HL-60 (cell line): ENCODE measurements at regions not wholly inside any gene's neighbourhood (a gene's known extent, or its start where the extent isn't known, plus 50 kb on each side); places are given as distances from the start of the nearest gene placed in this dataset.

Source experiments
- DNase-seq, 2 experiments: peaks; one replicate each; pipeline ENCODE4 v3.0.0-alpha.2; 2010 to 2020; ENCODE audit warnings: low read depth in 1 of 2, low spot score in 1 of 2
- H3K27ac ChIP-seq: fragments of 250-450 bp; sonication (Bioruptor Pico); replicated peaks from 2 replicates; pipeline ENCODE4 v1.5.1; 2020; ENCODE audit warnings: mild to moderate bottlenecking, moderate library complexity
- H3K27me3 ChIP-seq: fragments of 250-450 bp; sonication (Bioruptor Pico); 2 replicates; pipeline ENCODE4 v1.5.1; 2021; ENCODE audit warnings: mild to moderate bottlenecking, moderate library complexity; ENCODE audit not compliant: insufficient read depth, poor library complexity, severe bottlenecking
- H3K4me3 ChIP-seq: replicated peaks from 2 replicates; pipeline ENCODE4 v1.5.1; 2011; ENCODE audit warnings: mild to moderate bottlenecking, control low read depth, low read length; ENCODE audit not compliant: insufficient read depth
- GABPA ChIP-seq: IDR thresholded peaks from 2 replicates; pipeline ENCODE4 v1.6.1; 2012; ENCODE audit warnings: low read depth
- POLR2AphosphoS5 ChIP-seq: IDR thresholded peaks from 2 replicates; pipeline ENCODE4 v1.6.1; 2012; ENCODE audit warnings: low read depth
- SPI1 ChIP-seq: IDR thresholded peaks from 2 replicates; pipeline ENCODE4 v1.6.1; 2012; ENCODE audit warnings: low read depth, mild to moderate bottlenecking, borderline replicate concordance
- TF ChIP-seq, protein P1 (sequence below): IDR thresholded peaks from 2 replicates; pipeline ENCODE4 v1.6.1; 2012; ENCODE audit warnings: low read depth; ENCODE audit not compliant: insufficient replicate concordance
- TF ChIP-seq, protein P2 (sequence below): IDR thresholded peaks from one replicate; pipeline ENCODE4 v1.5.1; 2011; ENCODE audit warnings: low read length, control low read depth, inconsistent platforms; ENCODE audit not compliant: insufficient read depth

DNA sequence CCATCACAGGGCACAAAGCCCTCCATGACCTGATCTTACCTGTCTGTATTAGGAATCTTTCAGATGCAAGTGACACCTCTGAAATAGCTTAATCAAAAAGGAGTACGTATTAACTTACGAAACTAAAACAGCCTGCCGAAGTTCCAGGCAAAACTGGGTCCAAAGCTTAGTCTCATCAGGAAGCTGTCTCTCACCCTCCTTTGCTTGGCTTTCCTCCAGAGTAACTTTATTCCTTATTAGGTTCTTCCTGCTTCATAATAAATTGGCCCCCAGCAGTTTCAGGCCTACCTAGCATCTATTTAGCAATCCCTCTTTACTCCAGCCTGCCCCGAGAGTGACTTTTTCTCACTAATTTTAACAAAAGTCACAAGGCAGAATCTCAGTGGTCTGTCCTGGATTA lies 58.4 kb upstream of the STK32A start:
- TF ChIP-seq, protein P1, sequence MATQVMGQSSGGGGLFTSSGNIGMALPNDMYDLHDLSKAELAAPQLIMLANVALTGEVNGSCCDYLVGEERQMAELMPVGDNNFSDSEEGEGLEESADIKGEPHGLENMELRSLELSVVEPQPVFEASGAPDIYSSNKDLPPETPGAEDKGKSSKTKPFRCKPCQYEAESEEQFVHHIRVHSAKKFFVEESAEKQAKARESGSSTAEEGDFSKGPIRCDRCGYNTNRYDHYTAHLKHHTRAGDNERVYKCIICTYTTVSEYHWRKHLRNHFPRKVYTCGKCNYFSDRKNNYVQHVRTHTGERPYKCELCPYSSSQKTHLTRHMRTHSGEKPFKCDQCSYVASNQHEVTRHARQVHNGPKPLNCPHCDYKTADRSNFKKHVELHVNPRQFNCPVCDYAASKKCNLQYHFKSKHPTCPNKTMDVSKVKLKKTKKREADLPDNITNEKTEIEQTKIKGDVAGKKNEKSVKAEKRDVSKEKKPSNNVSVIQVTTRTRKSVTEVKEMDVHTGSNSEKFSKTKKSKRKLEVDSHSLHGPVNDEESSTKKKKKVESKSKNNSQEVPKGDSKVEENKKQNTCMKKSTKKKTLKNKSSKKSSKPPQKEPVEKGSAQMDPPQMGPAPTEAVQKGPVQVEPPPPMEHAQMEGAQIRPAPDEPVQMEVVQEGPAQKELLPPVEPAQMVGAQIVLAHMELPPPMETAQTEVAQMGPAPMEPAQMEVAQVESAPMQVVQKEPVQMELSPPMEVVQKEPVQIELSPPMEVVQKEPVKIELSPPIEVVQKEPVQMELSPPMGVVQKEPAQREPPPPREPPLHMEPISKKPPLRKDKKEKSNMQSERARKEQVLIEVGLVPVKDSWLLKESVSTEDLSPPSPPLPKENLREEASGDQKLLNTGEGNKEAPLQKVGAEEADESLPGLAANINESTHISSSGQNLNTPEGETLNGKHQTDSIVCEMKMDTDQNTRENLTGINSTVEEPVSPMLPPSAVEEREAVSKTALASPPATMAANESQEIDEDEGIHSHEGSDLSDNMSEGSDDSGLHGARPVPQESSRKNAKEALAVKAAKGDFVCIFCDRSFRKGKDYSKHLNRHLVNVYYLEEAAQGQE = no peak
- no peak for TF ChIP-seq POLR2AphosphoS5
- no peak for TF ChIP-seq SPI1
- TF ChIP-seq GABPA = no peak
- TF ChIP-seq, protein P2, sequence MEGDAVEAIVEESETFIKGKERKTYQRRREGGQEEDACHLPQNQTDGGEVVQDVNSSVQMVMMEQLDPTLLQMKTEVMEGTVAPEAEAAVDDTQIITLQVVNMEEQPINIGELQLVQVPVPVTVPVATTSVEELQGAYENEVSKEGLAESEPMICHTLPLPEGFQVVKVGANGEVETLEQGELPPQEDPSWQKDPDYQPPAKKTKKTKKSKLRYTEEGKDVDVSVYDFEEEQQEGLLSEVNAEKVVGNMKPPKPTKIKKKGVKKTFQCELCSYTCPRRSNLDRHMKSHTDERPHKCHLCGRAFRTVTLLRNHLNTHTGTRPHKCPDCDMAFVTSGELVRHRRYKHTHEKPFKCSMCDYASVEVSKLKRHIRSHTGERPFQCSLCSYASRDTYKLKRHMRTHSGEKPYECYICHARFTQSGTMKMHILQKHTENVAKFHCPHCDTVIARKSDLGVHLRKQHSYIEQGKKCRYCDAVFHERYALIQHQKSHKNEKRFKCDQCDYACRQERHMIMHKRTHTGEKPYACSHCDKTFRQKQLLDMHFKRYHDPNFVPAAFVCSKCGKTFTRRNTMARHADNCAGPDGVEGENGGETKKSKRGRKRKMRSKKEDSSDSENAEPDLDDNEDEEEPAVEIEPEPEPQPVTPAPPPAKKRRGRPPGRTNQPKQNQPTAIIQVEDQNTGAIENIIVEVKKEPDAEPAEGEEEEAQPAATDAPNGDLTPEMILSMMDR = no peak
- no peak overlapping the region for H3K27ac ChIP-seq
- H3K27me3 ChIP-seq = no peaks in the 10 kb centered on the region
- H3K4me3 ChIP-seq = no peak overlapping the region
- no peak for DNase-seq

DNA sequence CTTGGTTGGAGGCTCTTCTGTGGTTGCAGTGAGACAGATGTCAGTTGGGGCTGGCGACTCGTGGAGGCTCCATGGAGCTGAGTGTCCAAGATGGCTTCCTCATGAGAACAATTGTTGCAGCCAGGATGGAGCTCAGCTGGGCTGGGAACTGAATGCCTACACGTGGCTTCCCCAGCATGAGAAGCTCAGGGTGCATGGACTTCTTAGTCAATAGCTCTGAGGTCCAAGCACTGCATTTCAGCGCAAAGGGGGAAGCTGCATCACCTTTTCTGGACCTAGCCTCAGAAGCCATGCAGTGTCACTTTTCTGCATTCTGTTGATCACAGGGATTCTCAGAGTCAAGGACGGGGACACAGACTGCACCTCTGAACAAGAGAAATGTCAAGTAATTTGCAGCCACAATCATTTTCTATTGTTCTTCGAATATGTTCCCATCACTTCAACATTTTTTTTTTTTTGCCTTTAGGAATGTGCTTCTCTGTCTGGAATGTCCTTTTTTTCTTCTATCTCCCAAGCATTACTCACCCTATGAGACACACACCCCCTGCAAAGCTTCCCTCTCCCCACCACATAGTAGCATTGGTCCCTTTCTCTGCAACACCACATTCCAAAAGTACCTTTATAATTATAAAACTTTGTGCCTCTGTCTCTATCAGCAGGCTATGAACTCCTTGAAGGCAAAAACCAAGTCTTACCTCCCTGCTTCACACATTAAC lies 57.5 kb upstream of the STK32A start:
- Histone ChIP-seq H3K4me3 (no peak overlapping the region), H3K27ac (no peak overlapping the region), H3K27me3 (no peaks in the 10 kb centered on the region)
- DNase-seq = no peak
- TF ChIP-seq, protein P2 = no peak
- TF ChIP-seq GABPA (no peak), SPI1 (no peak), POLR2AphosphoS5 (no peak)
- TF ChIP-seq, protein P1 = no peak

DNA sequence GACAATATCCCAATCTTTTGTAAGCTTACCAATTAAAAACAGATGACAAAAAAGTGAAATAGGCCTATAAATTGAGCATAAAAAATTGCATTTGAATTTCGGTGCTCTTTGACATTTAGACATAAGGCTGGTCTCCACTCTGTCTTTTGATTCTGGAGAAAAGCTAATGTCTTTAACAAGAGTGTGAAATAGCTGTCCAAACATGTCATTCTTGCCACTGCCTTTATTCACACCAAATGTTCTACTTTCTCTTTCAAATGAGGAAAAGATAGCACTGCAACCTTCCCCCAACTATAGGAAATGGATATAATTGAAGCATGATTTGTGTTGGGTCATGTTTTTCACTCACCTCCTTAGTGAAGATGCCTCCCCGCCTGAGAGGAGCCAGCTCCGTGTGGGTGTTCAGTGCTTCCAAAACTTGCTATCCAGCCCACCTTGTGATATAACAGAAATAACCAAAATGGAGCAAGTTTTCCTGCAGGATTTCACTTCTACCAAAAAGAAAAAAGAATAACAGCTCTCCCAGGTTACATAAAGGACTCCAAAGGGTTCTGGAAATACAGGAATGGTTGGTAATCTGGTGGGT lies 55.2 kb upstream of the STK32A start:
- Histone ChIP-seq H3K27ac (no peak overlapping the region), H3K4me3 (no peak overlapping the region), H3K27me3 (no peaks in the 10 kb centered on the region)
- TF ChIP-seq POLR2AphosphoS5 (no peak), GABPA (no peak), SPI1 (no peak)
- TF ChIP-seq, protein P2 = no peak
- TF ChIP-seq, protein P1 = no peak
- DNase-seq = no peak
